Endothelial cell of umbilical vein (primary cell): ENCODE measurements at regions not wholly inside any gene's neighbourhood (a gene's known extent, or its start where the extent isn't known, plus 50 kb on each side); places are given as distances from the start of the nearest gene placed in this dataset.

Experiments used
- BruUV-seq: library from RNA; stranded (reverse); fragments of 400-500 nt; replicated peaks from 2 replicates; lab custom pipeline; 2021; lab: Mats Ljungman, UMichigan
- CTCF ChIA-PET: fragments of 300-600, 350-600 bp; sonication (Branson Sonifier 250); formaldehyde crosslinking; loops from one replicate; lab custom pipeline; 2021; ENCODE audit warnings: antibody characterized with exemption, inconsistent platforms; lab: Charles Lee
- POLR2A ChIA-PET: fragments of 300-600, 350-600 bp; sonication (Branson Sonifier 250); formaldehyde crosslinking; loops from one replicate; lab custom pipeline; 2021; ENCODE audit warnings: antibody characterized with exemption, inconsistent platforms; lab: Charles Lee
- DNase-seq: peaks from one replicate; pipeline ENCODE4 v3.0.0-alpha.2; 2011; ENCODE audit warnings: low read depth, low spot score
- FAIRE-seq: peaks from 2 replicates; lab custom pipeline; 2011; peaks lifted over from hg19 to GRCh38; lab: Jason Lieb, UNC
- H2AFZ ChIP-seq: 2 replicates; pipeline ENCODE4 v1.6.0; 2012; ENCODE audit warnings: low read depth, low read length, control low read depth, inconsistent platforms
- H3K27ac ChIP-seq: 2 replicates; pipeline ENCODE4 v1.5.1; 2011; ENCODE audit warnings: low read depth, mild to moderate bottlenecking, control low read depth, low read length, moderate library complexity; ENCODE audit not compliant: insufficient read depth
- H3K27me3 ChIP-seq, 2 experiments: 2 replicates each; pipeline versions ENCODE4 v1.6.0 to v1.6.1; 2011; ENCODE audit warnings: low read length in 2 of 2, mixed read lengths in 1 of 2; ENCODE audit not compliant: control insufficient read depth in 2 of 2, insufficient read depth in 2 of 2
- H3K36me3 ChIP-seq, 2 experiments: 2 replicates in 1 of 2; 3 replicates in 1 of 2; pipeline ENCODE4 v1.5.1; 2011; ENCODE audit warnings: low read length in 2 of 2, mild to moderate bottlenecking in 1 of 2, moderate library complexity in 1 of 2; ENCODE audit not compliant: control insufficient read depth in 2 of 2, insufficient read depth in 2 of 2; ENCODE audit errors: extremely low read depth in 1 of 2
- H3K4me1 ChIP-seq: 3 replicates; pipeline ENCODE4 v1.5.1; 2011; ENCODE audit warnings: mild to moderate bottlenecking, low read length; ENCODE audit not compliant: control insufficient read depth, insufficient read depth; ENCODE audit errors: extremely low read depth
- H3K4me2 ChIP-seq: 2 replicates; pipeline ENCODE4 v1.6.1; 2011; ENCODE audit warnings: low read length, control low read depth, mixed read lengths; ENCODE audit not compliant: insufficient read depth
- H3K4me3 ChIP-seq, 3 experiments: fragments of 200-600 bp in 1 of 3; sonication (generic), shearing (Covaris generic) in 1 of 3; replicated peaks in 1 of 3; 2 replicates each; pipeline ENCODE4 v1.5.1; 2011 to 2016; ENCODE audit warnings: control low read depth in 3 of 3, low read length in 3 of 3, mild to moderate bottlenecking in 2 of 3, inconsistent platforms in 1 of 3, low read depth in 1 of 3, moderate library complexity in 1 of 3; ENCODE audit not compliant: insufficient read depth in 1 of 3
- H3K79me2 ChIP-seq: 2 replicates; pipeline ENCODE4 v1.6.0; 2012; ENCODE audit warnings: low read length, inconsistent platforms; ENCODE audit not compliant: control insufficient read depth, insufficient read depth
- H3K9ac ChIP-seq: replicated peaks from 2 replicates; pipeline ENCODE3; 2011; ENCODE audit warnings: low read length, control low read depth; ENCODE audit not compliant: insufficient read depth; ENCODE audit errors: extremely low read depth
- H3K9me1 ChIP-seq: replicated peaks from 3 replicates; pipeline ENCODE4 v1.6.0; 2011; ENCODE audit warnings: mild to moderate bottlenecking, low read length; ENCODE audit not compliant: control insufficient read depth, insufficient read depth; ENCODE audit errors: extremely low read depth
- H3K9me3 ChIP-seq: replicated peaks from 2 replicates; pipeline ENCODE4 v1.5.1; 2012; ENCODE audit warnings: low read length, inconsistent platforms; ENCODE audit not compliant: control insufficient read depth, insufficient read depth
- H4K20me1 ChIP-seq: replicated peaks from 2 replicates; pipeline ENCODE3; 2011; ENCODE audit warnings: mild to moderate bottlenecking, low read length; ENCODE audit not compliant: control insufficient read depth, insufficient read depth; ENCODE audit errors: extremely low read depth
- CTCF ChIP-seq, 2 donors: IDR thresholded peaks; 1 replicate in 1 of 2; 2 replicates in 1 of 2; pipeline ENCODE4 v1.5.1; 2011; ENCODE audit warnings: low read length in 2 of 2, mild to moderate bottlenecking in 2 of 2, moderate library complexity in 2 of 2, control low read depth in 1 of 2, inconsistent platforms in 1 of 2, low read depth in 1 of 2; ENCODE audit not compliant: insufficient read depth in 1 of 2; ENCODE audit errors: extremely low read depth in 1 of 2
- EZH2 ChIP-seq: IDR thresholded peaks from 2 replicates; pipeline ENCODE4 v1.6.1; 2012; ENCODE audit warnings: borderline replicate concordance, low read depth, mild to moderate bottlenecking, moderate library complexity, low read length, inconsistent platforms; ENCODE audit not compliant: severe bottlenecking
- FOS ChIP-seq: IDR thresholded peaks from 2 replicates; pipeline ENCODE4 v1.6.1; 2011; ENCODE audit warnings: mild to moderate bottlenecking, low read length, moderate library complexity, borderline replicate concordance; ENCODE audit not compliant: insufficient read depth
- GATA2 ChIP-seq: IDR thresholded peaks from 2 replicates; pipeline ENCODE4 v1.7.0; 2011; ENCODE audit warnings: low read depth, mild to moderate bottlenecking, moderate library complexity, mixed read lengths, low read length; ENCODE audit not compliant: insufficient read length, insufficient read depth
- JUN ChIP-seq: IDR thresholded peaks from 2 replicates; pipeline ENCODE4 v1.6.1; 2011; ENCODE audit warnings: borderline replicate concordance, low read depth; ENCODE audit not compliant: insufficient read length, insufficient read depth
- MAX ChIP-seq: IDR thresholded peaks from 2 replicates; pipeline ENCODE4 v1.6.1; 2011; ENCODE audit not compliant: insufficient read depth, insufficient read length
- MYC ChIP-seq: IDR thresholded peaks from one replicate; pipeline ENCODE4 v1.6.1; 2011; ENCODE audit warnings: mild to moderate bottlenecking, low read depth, low read length
- POLR2A ChIP-seq: IDR thresholded peaks from 2 replicates; pipeline ENCODE4 v1.6.1; 2012; ENCODE audit warnings: low read depth, mild to moderate bottlenecking, control low read depth, low read length
- POLR2AphosphoS5 ChIP-seq: IDR thresholded peaks from 2 replicates; pipeline ENCODE4 v1.6.1; 2012; ENCODE audit warnings: low read depth, mild to moderate bottlenecking, control low read depth, low read length, moderate library complexity; ENCODE audit not compliant: insufficient read depth
- dilution Hi-C: fragments of 300-500 bp; cut with MboI; formaldehyde crosslinking; loops from one replicate; pipeline ENCODE4 v1.15.0; 2019; ENCODE audit warnings: low sequenced_read_pairs; ENCODE audit not compliant: extremely low pct_ligation_motif_present
- intact Hi-C: fragments of 100-400 bp; cut with micrococcal nuclease; formaldehyde crosslinking; loops from one replicate; pipeline ENCODE4 v1.10.0; 2022

- H3K4me2 ChIP-seq: no peak overlapping the region
- BruUV-seq: no TSS peak
- no peaks in the 10 kb centered on the region for H3K27me3 ChIP-seq
- no peaks in the 10 kb centered on the region for H3K36me3 ChIP-seq
- no peak overlapping the region for H3K27ac ChIP-seq
- TF ChIP-seq CTCF (IDR thresholded peaks at IDR 0.05; ENCODE audit: extremely low read depth in 1 of 2, insufficient read depth in 1 of 2, low read depth in 1 of 2, low read length in 2 of 2): no peak
- no peak for TF ChIP-seq MYC
- no peak for TF ChIP-seq FOS
- TF ChIP-seq GATA2: no peak
- TF ChIP-seq POLR2A: no peak
- TF ChIP-seq MAX: no peak
- TF ChIP-seq JUN: no peak
- no peak for TF ChIP-seq POLR2AphosphoS5
- TF ChIP-seq EZH2: no peak
- POLR2A ChIA-PET: no interaction called here
- H3K9ac ChIP-seq: no peak overlapping the region
- dilution Hi-C loops: no loop called here
- H3K9me1 ChIP-seq: no peaks in the 10 kb centered on the region
- FAIRE-seq: no peak
- intact Hi-C loops: no loop called here
- H3K4me1 ChIP-seq: peaks cover 12% of the 10 kb centered on the region
- no peaks in the 10 kb centered on the region for H3K9me3 ChIP-seq
- no peaks in the 10 kb centered on the region for H3K79me2 ChIP-seq
- no peak overlapping the region for H2AFZ ChIP-seq
- H4K20me1 ChIP-seq: no peaks in the 10 kb centered on the region
- DNase-seq: no peak
- no peak overlapping the region for H3K4me3 ChIP-seq
- CTCF ChIA-PET: interaction anchor here (0.6 to 1.1 kb wide), 4 partner anchors 10 to 682 kb away, joined by 3 to 5 read pairs (median 4); no protein-coding TSS in a partner anchor
Observed at GRCh38 chr16:73166441-73166851, 118.5 kb upstream of the ZFHX3 start.
